K562 (cell line): ENCODE measurements at regions not wholly inside any gene's neighbourhood (a gene's known extent, or its start where the extent isn't known, plus 50 kb on each side); places are given as distances from the start of the nearest gene placed in this dataset.

ENCODE experiments used
- CEBPB ChIP-seq: fragments of 450-650 bp; IDR thresholded peaks from 2 replicates; pipeline ENCODE4 v1.6.1; 2016; ENCODE audit warnings: missing genetic modification characterization, missing compliant biosample characterization
- EGR1 ChIP-seq: fragments of 450-650 bp; conservative IDR thresholded peaks from 2 replicates; pipeline ENCODE4 v1.6.1; 2017; ENCODE audit warnings: mild to moderate bottlenecking
- EZH2 ChIP-seq: IDR thresholded peaks from 2 replicates; pipeline ENCODE4 v1.6.1; 2012; ENCODE audit warnings: low read depth, mild to moderate bottlenecking, inconsistent platforms, low read length, borderline replicate concordance
- FUS ChIP-seq: fragments of 200-400 bp; formaldehyde crosslinking; optimal IDR thresholded peaks from 2 replicates; pipeline ENCODE3; 2017; ENCODE audit warnings: low read depth, low read length
- HCFC1 ChIP-seq: IDR thresholded peaks from 2 replicates; pipeline ENCODE4 v1.6.1; 2012; ENCODE audit warnings: low read depth, low read length, improper control_type of control experiment
- NR2F6 ChIP-seq: fragments of 450-650 bp; formaldehyde crosslinking; IDR thresholded peaks from 2 replicates; pipeline ENCODE4 v1.4.0; 2020; ENCODE audit warnings: mild to moderate bottlenecking
- POLR2AphosphoS5 ChIP-seq: IDR thresholded peaks from 2 replicates; pipeline ENCODE4 v1.6.1; 2011; ENCODE audit warnings: mild to moderate bottlenecking, low read depth, low read length, moderate library complexity; ENCODE audit not compliant: control insufficient read depth, insufficient read depth
- RBM17 ChIP-seq: fragments of 200-400 bp; formaldehyde crosslinking; IDR thresholded peaks from 2 replicates; pipeline ENCODE4 v1.6.1; 2017; ENCODE audit warnings: low read depth, mild to moderate bottlenecking, low read length, borderline replicate concordance
- SMAD2 ChIP-seq: fragments of 150-350 bp; IDR thresholded peaks from 2 replicates; pipeline ENCODE4 v1.6.1; 2014; ENCODE audit warnings: low read depth, mild to moderate bottlenecking, low read length
- TAF7 ChIP-seq: fragments of 450-650 bp; IDR thresholded peaks from 2 replicates; pipeline ENCODE4 v1.6.1; 2016; ENCODE audit warnings: missing genetic modification characterization, missing compliant biosample characterization
- XRCC3 ChIP-seq: fragments of 450-650 bp; IDR thresholded peaks from 2 replicates; pipeline ENCODE4 v1.6.1; 2017; ENCODE audit warnings: mild to moderate bottlenecking, moderate library complexity
- ZNF121 ChIP-seq: sonication (generic); formaldehyde crosslinking; conservative IDR thresholded peaks from 2 replicates; pipeline ENCODE4 v1.8.0; 2022; ENCODE audit warnings: missing genetic modification reagents
- TF ChIP-seq, protein P1 (sequence below): fragments of 450-650 bp; IDR thresholded peaks from 2 replicates; pipeline ENCODE4 v1.6.1; 2017; ENCODE audit warnings: antibody characterized with exemption
- TF ChIP-seq, protein P2 (sequence below): fragments of 250-450 bp; sonication (Bioruptor Pico); IDR thresholded peaks from 2 replicates; pipeline ENCODE4 v1.4.0; 2020
- TF ChIP-seq, protein P3 (sequence below): fragments of 250-450 bp; sonication (Bioruptor Pico); IDR thresholded peaks from 2 replicates; pipeline ENCODE4 v1.4.0; 2020
- TF ChIP-seq, protein P4 (sequence below): fragments of 450-650 bp; formaldehyde crosslinking; IDR thresholded peaks from 2 replicates; pipeline ENCODE4 v1.4.0; 2022; ENCODE audit warnings: missing genetic modification characterization
- TF ChIP-seq, protein P5 (sequence below): sonication (generic); formaldehyde crosslinking; IDR thresholded peaks from 2 replicates; pipeline ENCODE4 v1.8.1; 2022; ENCODE audit warnings: missing genetic modification reagents

DNA sequence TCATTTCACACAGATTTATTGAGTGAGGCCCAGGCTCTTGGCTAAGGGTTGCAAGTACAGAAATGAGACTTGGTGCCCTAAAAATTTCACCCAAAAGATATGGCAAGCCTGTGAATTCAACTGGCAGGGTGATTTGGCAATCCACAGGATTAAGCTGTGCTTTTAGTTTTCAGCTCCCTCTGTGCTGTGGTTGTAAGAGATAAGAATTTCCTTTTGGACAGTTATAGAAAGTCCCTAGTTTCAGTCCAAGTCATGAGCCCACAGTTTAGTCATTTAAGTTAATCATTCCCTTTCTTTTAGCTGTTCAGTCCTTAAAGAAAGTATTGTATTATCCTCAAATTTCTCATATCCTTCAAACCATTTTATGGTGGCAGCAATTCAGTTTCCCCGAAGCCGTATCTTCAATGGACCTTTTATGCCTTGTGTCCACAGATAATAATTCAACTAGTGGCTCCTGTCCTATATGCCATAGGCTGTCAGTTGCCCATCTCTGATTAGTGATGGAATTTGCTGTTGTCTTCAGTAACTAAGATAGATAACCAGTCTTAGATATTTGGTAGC lies 73.4 kb upstream of the NAMPT start (continued):
- TF ChIP-seq, protein P1, sequence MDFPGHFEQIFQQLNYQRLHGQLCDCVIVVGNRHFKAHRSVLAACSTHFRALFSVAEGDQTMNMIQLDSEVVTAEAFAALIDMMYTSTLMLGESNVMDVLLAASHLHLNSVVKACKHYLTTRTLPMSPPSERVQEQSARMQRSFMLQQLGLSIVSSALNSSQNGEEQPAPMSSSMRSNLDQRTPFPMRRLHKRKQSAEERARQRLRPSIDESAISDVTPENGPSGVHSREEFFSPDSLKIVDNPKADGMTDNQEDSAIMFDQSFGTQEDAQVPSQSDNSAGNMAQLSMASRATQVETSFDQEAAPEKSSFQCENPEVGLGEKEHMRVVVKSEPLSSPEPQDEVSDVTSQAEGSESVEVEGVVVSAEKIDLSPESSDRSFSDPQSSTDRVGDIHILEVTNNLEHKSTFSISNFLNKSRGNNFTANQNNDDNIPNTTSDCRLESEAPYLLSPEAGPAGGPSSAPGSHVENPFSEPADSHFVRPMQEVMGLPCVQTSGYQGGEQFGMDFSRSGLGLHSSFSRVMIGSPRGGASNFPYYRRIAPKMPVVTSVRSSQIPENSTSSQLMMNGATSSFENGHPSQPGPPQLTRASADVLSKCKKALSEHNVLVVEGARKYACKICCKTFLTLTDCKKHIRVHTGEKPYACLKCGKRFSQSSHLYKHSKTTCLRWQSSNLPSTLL: no peak
- TF ChIP-seq NR2F6 (CRISPR knock-in tag) (no peak), SMAD2 (no peak), ZNF121 (CRISPR knock-in tag) (no peak), TAF7 (tag) (no peak), HCFC1 (no peak), EZH2 (no peak), EGR1 (no peak), POLR2AphosphoS5 (no peak), CEBPB (tag) (peak; percentile 94), XRCC3 (no peak), RBM17 (no peak), FUS (no peak)
- TF ChIP-seq, protein P2, sequence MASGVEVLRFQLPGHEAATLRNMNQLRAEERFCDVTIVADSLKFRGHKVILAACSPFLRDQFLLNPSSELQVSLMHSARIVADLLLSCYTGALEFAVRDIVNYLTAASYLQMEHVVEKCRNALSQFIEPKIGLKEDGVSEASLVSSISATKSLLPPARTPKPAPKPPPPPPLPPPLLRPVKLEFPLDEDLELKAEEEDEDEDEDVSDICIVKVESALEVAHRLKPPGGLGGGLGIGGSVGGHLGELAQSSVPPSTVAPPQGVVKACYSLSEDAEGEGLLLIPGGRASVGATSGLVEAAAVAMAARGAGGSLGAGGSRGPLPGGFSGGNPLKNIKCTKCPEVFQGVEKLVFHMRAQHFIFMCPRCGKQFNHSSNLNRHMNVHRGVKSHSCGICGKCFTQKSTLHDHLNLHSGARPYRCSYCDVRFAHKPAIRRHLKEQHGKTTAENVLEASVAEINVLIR (CRISPR knock-in tag): no peak
- TF ChIP-seq, protein P3, sequence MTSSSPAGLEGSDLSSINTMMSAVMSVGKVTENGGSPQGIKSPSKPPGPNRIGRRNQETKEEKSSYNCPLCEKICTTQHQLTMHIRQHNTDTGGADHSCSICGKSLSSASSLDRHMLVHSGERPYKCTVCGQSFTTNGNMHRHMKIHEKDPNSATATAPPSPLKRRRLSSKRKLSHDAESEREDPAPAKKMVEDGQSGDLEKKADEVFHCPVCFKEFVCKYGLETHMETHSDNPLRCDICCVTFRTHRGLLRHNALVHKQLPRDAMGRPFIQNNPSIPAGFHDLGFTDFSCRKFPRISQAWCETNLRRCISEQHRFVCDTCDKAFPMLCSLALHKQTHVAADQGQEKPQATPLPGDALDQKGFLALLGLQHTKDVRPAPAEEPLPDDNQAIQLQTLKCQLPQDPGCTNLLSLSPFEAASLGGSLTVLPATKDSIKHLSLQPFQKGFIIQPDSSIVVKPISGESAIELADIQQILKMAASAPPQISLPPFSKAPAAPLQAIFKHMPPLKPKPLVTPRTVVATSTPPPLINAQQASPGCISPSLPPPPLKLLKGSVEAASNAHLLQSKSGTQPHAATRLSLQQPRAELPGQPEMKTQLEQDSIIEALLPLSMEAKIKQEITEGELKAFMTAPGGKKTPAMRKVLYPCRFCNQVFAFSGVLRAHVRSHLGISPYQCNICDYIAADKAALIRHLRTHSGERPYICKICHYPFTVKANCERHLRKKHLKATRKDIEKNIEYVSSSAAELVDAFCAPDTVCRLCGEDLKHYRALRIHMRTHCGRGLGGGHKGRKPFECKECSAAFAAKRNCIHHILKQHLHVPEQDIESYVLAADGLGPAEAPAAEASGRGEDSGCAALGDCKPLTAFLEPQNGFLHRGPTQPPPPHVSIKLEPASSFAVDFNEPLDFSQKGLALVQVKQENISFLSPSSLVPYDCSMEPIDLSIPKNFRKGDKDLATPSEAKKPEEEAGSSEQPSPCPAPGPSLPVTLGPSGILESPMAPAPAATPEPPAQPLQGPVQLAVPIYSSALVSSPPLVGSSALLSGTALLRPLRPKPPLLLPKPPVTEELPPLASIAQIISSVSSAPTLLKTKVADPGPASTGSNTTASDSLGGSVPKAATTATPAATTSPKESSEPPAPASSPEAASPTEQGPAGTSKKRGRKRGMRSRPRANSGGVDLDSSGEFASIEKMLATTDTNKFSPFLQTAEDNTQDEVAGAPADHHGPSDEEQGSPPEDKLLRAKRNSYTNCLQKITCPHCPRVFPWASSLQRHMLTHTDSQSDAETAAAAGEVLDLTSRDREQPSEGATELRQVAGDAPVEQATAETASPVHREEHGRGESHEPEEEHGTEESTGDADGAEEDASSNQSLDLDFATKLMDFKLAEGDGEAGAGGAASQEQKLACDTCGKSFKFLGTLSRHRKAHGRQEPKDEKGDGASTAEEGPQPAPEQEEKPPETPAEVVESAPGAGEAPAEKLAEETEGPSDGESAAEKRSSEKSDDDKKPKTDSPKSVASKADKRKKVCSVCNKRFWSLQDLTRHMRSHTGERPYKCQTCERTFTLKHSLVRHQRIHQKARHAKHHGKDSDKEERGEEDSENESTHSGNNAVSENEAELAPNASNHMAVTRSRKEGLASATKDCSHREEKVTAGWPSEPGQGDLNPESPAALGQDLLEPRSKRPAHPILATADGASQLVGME (CRISPR knock-in tag): no peak
- TF ChIP-seq, protein P4, sequence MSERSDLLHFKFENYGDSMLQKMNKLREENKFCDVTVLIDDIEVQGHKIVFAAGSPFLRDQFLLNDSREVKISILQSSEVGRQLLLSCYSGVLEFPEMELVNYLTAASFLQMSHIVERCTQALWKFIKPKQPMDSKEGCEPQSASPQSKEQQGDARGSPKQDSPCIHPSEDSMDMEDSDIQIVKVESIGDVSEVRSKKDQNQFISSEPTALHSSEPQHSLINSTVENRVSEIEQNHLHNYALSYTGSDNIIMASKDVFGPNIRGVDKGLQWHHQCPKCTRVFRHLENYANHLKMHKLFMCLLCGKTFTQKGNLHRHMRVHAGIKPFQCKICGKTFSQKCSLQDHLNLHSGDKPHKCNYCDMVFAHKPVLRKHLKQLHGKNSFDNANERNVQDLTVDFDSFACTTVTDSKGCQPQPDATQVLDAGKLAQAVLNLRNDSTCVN: no peak
- TF ChIP-seq, protein P5, sequence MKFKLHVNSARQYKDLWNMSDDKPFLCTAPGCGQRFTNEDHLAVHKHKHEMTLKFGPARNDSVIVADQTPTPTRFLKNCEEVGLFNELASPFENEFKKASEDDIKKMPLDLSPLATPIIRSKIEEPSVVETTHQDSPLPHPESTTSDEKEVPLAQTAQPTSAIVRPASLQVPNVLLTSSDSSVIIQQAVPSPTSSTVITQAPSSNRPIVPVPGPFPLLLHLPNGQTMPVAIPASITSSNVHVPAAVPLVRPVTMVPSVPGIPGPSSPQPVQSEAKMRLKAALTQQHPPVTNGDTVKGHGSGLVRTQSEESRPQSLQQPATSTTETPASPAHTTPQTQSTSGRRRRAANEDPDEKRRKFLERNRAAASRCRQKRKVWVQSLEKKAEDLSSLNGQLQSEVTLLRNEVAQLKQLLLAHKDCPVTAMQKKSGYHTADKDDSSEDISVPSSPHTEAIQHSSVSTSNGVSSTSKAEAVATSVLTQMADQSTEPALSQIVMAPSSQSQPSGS (CRISPR knock-in tag): no peak
